Sigmoid colon (tissue), 4 donors: ENCODE measurements at regions not wholly inside any gene's neighbourhood (a gene's known extent, or its start where the extent isn't known, plus 50 kb on each side); places are given as distances from the start of the nearest gene placed in this dataset.

ENCODE experiments used
- CTCF ChIP-seq, 4 experiments: fragments of 450-650 bp in 3 of 4; fragments of 200-600 bp in 1 of 4; IDR thresholded peaks; one replicate each; pipeline ENCODE4 v1.5.1; 2016 to 2019; ENCODE audit warnings: antibody characterized with exemption in 4 of 4, mild to moderate bottlenecking in 3 of 4, moderate library complexity in 2 of 4
- POLR2AphosphoS5 ChIP-seq, 4 donors: sonication (generic); formaldehyde crosslinking; IDR thresholded peaks; one replicate each; pipeline ENCODE4 v1.6.1; 2017; ENCODE audit warnings: antibody characterized with exemption in 4 of 4

- TF ChIP-seq POLR2AphosphoS5 (IDR thresholded peaks at IDR 0.05) (no peak), CTCF (IDR thresholded peaks at IDR 0.05) (no peak)
Observed at GRCh38 chr14:105854600-105855245, 328.3 kb downstream of the TMEM121 start.
